GDM1 (cell line): ENCODE measurements at regions not wholly inside any gene's neighbourhood (a gene's known extent, or its start where the extent isn't known, plus 50 kb on each side); places are given as distances from the start of the nearest gene placed in this dataset.

Experiments
- DNase-seq: peaks from one replicate; lab custom pipeline; 2025; lab: John Stamatoyannopoulos, UW

GRCh38 chr11:111026241-111026640 is 219.3 kb upstream of the POU2AF2 start:
- no peak for DNase-seq

- no peak for DNase-seq
These were observed 224.4 kb upstream of the POU2AF2 start for GRCh38 chr11:111021131-111021530.

GRCh38 chr11:111019871-111020670 is 225.5 kb upstream of the POU2AF2 start:
- no peak for DNase-seq

GRCh38 chr11:111019451-111019850 is 226.1 kb upstream of the POU2AF2 start:
- no peak for DNase-seq

- no peak for DNase-seq
These were observed 227.0 kb upstream of the POU2AF2 start for GRCh38 chr11:111018566-111018965.

- DNase-seq: no peak
These were observed 233.0 kb upstream of the POU2AF2 start for GRCh38 chr11:111012491-111012890.

GRCh38 chr11:111011275-111011594 is 234.3 kb upstream of the POU2AF2 start:
- DNase-seq: no peak

GRCh38 chr11:111010391-111011274 is 234.9 kb upstream of the POU2AF2 start:
- no peak for DNase-seq

- no peak for DNase-seq
These were observed 239.3 kb upstream of the POU2AF2 start for GRCh38 chr11:111006227-111006626.

- DNase-seq: no peak
These were observed 243.4 kb upstream of the POU2AF2 start for GRCh38 chr11:111001986-111002611.

GRCh38 chr11:111001081-111001430 is 244.5 kb upstream of the POU2AF2 start:
- DNase-seq: no peak

- no peak for DNase-seq
These were observed 245.0 kb upstream of the POU2AF2 start for GRCh38 chr11:111000400-111001080.

GRCh38 chr11:110992481-110992880 is 253.0 kb upstream of the POU2AF2 start:
- no peak for DNase-seq

- no peak for DNase-seq
These were observed 253.7 kb upstream of the POU2AF2 start for GRCh38 chr11:110991661-110992355.

GRCh38 chr11:110990311-110990710 is 255.2 kb upstream of the POU2AF2 start:
- no peak for DNase-seq

- DNase-seq: no peak
These were observed 255.9 kb upstream of the POU2AF2 start for GRCh38 chr11:110989428-110990133.

- no peak for DNase-seq
These were observed 256.9 kb upstream of the POU2AF2 start for GRCh38 chr11:110988671-110989070.

- DNase-seq: no peak
These were observed 259.5 kb upstream of the POU2AF2 start for GRCh38 chr11:110986016-110986415.

GRCh38 chr11:110985547-110985946 is 260.0 kb upstream of the POU2AF2 start:
- no peak for DNase-seq

GRCh38 chr11:110984693-110985092 is 260.8 kb upstream of the POU2AF2 start:
- no peak for DNase-seq

- DNase-seq: no peak
These were observed 261.4 kb upstream of the POU2AF2 start for GRCh38 chr11:110984147-110984546.
